CD4-positive, alpha-beta T cell (primary cell): ENCODE measurements at regions not wholly inside any gene's neighbourhood (a gene's known extent, or its start where the extent isn't known, plus 50 kb on each side); places are given as distances from the start of the nearest gene placed in this dataset.

Source experiments
- ATAC-seq: fragments of 200-7000 bp; cut with Tn5 transposase; one replicate; pipeline ENCODE4 v1.10.0; 2022; ENCODE audit warnings: mild to moderate bottlenecking; ENCODE audit not compliant: poor library complexity
- CTCF ChIA-PET: fragments of 350-600 bp; sonication (Branson Sonifier 250); formaldehyde crosslinking; loops from one replicate; lab custom pipeline; 2021; ENCODE audit warnings: antibody characterized with exemption, inconsistent platforms; lab: Charles Lee
- POLR2A ChIA-PET: fragments of 350-600 bp; sonication (Branson Sonifier 250); formaldehyde crosslinking; loops from one replicate; lab custom pipeline; 2021; ENCODE audit warnings: antibody characterized with exemption, inconsistent platforms; lab: Charles Lee
- DNase-seq, 14 experiments: peaks; one replicate each; pipeline ENCODE4 v3.0.0-alpha.2; 2013 to 2020; ENCODE audit warnings: mixed read lengths in 2 of 14
- H3K27ac ChIP-seq, 2 donors: one replicate each; pipeline versions ENCODE4 v1.5.1 to v1.7.0; 2013; ENCODE audit warnings: low read length in 2 of 2, low read depth in 1 of 2, mild to moderate bottlenecking in 1 of 2
- H3K27me3 ChIP-seq, 2 experiments: 1 replicate in 1 of 2; 2 replicates in 1 of 2; pipeline versions ENCODE4 v1.6.1 to v1.7.0; 2013; ENCODE audit warnings: low read length in 2 of 2, control low read depth in 1 of 2, mild to moderate bottlenecking in 1 of 2, moderate library complexity in 1 of 2; ENCODE audit not compliant: insufficient read depth in 2 of 2, control insufficient read depth in 1 of 2
- H3K36me3 ChIP-seq: one replicate; pipeline ENCODE4 v1.6.1; 2013; ENCODE audit warnings: low read length, control low read depth; ENCODE audit not compliant: insufficient read depth
- H3K4me1 ChIP-seq: one replicate; pipeline ENCODE4 v1.6.1; 2013; ENCODE audit warnings: low read length, control low read depth; ENCODE audit not compliant: insufficient read depth
- H3K4me3 ChIP-seq: one replicate; pipeline ENCODE4 v1.5.1; 2013; ENCODE audit warnings: mild to moderate bottlenecking, low read length, moderate library complexity
- H3K9me3 ChIP-seq, 2 experiments: 1 replicate in 1 of 2; 2 replicates in 1 of 2; pipeline versions ENCODE4 v1.6.1 to v1.7.0; 2013; ENCODE audit warnings: low read length in 2 of 2, mild to moderate bottlenecking in 2 of 2, control low read depth in 1 of 2, moderate library complexity in 1 of 2; ENCODE audit not compliant: control insufficient read depth in 1 of 2, insufficient read depth in 1 of 2
- H3K27ac Mint-ChIP-seq: one replicate; pipeline ENCODE4 v1.8.0; 2020; ENCODE audit warnings: mixed read lengths
- H3K27me3 Mint-ChIP-seq: one replicate; pipeline ENCODE4 v1.8.0; 2021; ENCODE audit warnings: mixed read lengths
- H3K36me3 Mint-ChIP-seq: one replicate; pipeline ENCODE4 v1.8.0; 2021; ENCODE audit warnings: low read depth, mixed read lengths
- H3K4me1 Mint-ChIP-seq: one replicate; pipeline ENCODE4 v1.8.0; 2021; ENCODE audit warnings: low read depth, mixed read lengths
- H3K4me3 Mint-ChIP-seq: one replicate; pipeline ENCODE4 v1.8.0; 2020; ENCODE audit warnings: mild to moderate bottlenecking, mixed read lengths
- H3K9me3 Mint-ChIP-seq: one replicate; pipeline ENCODE4 v1.8.0; 2020; ENCODE audit warnings: mixed read lengths
- CTCF ChIP-seq: fragments of 200-600 bp; IDR thresholded peaks from one replicate; pipeline ENCODE4 v1.8.0; 2022; ENCODE audit warnings: antibody characterized with exemption, mild to moderate bottlenecking
- intact Hi-C, 2 experiments: fragments of 100-400 bp; cut with DNase I in 1 of 2; cut with micrococcal nuclease in 1 of 2; formaldehyde crosslinking; loops; one replicate each; pipeline versions ENCODE4 v1.15.1 to v1.9.0; 2023 to 2025; cut with DNase I, micrococcal nuclease

GRCh38 chr17:71284032-71284755 lies 836.6 kb upstream of the SOX9 start:
- no peak overlapping the region for H3K27ac ChIP-seq
- no peak overlapping the region for H3K27ac Mint-ChIP-seq
- H3K4me1 Mint-ChIP-seq = no peaks in the 10 kb centered on the region
- H3K4me3 ChIP-seq = no peak overlapping the region
- H3K4me3 Mint-ChIP-seq = no peak overlapping the region
- peaks cover 5 to 6% of the 10 kb centered on the region in 2 experiments for H3K9me3 ChIP-seq
- no peaks in the 10 kb centered on the region for H3K27me3 Mint-ChIP-seq
- intact Hi-C loops = no loop called here
- ATAC-seq (no peak), DNase-seq (no peak)
- TF ChIP-seq CTCF = no peak
- H3K9me3 Mint-ChIP-seq = peaks cover 11% of the 10 kb centered on the region
- no peaks in the 10 kb centered on the region for H3K27me3 ChIP-seq
- no peaks in the 10 kb centered on the region for H3K4me1 ChIP-seq
- no peaks in the 10 kb centered on the region for H3K36me3 ChIP-seq
- CTCF ChIA-PET = no interaction called here
- POLR2A ChIA-PET = no interaction called here
- H3K36me3 Mint-ChIP-seq = no peaks in the 10 kb centered on the region

- no peak overlapping the region for H3K4me3 Mint-ChIP-seq
- CTCF ChIA-PET = no interaction called here
- H3K36me3 ChIP-seq = no peaks in the 10 kb centered on the region
- H3K4me1 Mint-ChIP-seq = no peaks in the 10 kb centered on the region
- no peak for TF ChIP-seq CTCF
- ATAC-seq (no peak), DNase-seq (no peak)
- POLR2A ChIA-PET = no interaction called here
- intact Hi-C loops = no loop called here
- H3K27ac Mint-ChIP-seq = no peak overlapping the region
- H3K27me3 Mint-ChIP-seq = no peaks in the 10 kb centered on the region
- H3K4me3 ChIP-seq = no peak overlapping the region
- no peaks in the 10 kb centered on the region for H3K4me1 ChIP-seq
- H3K27me3 ChIP-seq = no peaks in the 10 kb centered on the region
- peaks cover 0 to 6% of the 10 kb centered on the region in 2 experiments for H3K9me3 ChIP-seq
- H3K27ac ChIP-seq = no peak overlapping the region
- no peaks in the 10 kb centered on the region for H3K36me3 Mint-ChIP-seq
- H3K9me3 Mint-ChIP-seq = peaks cover 9% of the 10 kb centered on the region
Measured at GRCh38 chr17:71286625-71287024, 834.2 kb upstream of the SOX9 start.

GRCh38 chr17:71287071-71287823 lies 833.6 kb upstream of the SOX9 start:
- DNase-seq (no peak), ATAC-seq (no peak)
- H3K27me3 Mint-ChIP-seq = no peaks in the 10 kb centered on the region
- no peak overlapping the region for H3K27ac Mint-ChIP-seq
- ChIA-PET CTCF (no interaction called here), POLR2A (no interaction called here)
- intact Hi-C loops = no loop called here
- Histone ChIP-seq H3K4me1 (no peaks in the 10 kb centered on the region), H3K27ac (no peak overlapping the region), H3K36me3 (no peaks in the 10 kb centered on the region), H3K9me3 (peaks cover 0 to 6% of the 10 kb centered on the region in 2 experiments), H3K4me3 (no peak overlapping the region), H3K27me3 (no peaks in the 10 kb centered on the region)
- H3K4me1 Mint-ChIP-seq = no peaks in the 10 kb centered on the region
- H3K9me3 Mint-ChIP-seq = peaks cover 9% of the 10 kb centered on the region
- no peak overlapping the region for H3K4me3 Mint-ChIP-seq
- TF ChIP-seq CTCF = no peak
- no peaks in the 10 kb centered on the region for H3K36me3 Mint-ChIP-seq
